ENCODE measurements at regions not wholly inside any gene's neighbourhood (a gene's known extent, or its start where the extent isn't known, plus 50 kb on each side); places are given as distances from the start of the nearest gene placed in this dataset.

DNA sequence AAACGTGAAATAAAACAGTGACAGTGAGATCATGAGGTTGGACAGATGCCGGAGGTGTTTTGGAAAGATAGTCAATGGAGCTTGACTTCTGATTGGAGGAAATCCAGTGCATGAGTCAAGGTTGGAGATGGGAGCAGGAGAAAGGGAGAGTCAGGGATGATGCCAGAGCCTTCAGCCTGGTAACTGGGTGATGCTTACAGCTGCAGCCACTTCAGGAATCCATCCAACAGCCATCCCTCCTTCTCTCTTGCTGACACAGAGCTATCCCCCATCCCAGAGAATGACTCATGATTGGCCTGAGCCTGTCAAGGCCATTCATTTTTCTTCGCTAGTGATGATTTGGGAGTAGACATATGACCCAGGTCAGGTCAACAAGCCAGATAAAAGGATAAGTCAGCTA, 112.8 kb downstream of the SAMD5 start:
- DNase-seq (ENCODE audit: low read depth): no peak

DNA sequence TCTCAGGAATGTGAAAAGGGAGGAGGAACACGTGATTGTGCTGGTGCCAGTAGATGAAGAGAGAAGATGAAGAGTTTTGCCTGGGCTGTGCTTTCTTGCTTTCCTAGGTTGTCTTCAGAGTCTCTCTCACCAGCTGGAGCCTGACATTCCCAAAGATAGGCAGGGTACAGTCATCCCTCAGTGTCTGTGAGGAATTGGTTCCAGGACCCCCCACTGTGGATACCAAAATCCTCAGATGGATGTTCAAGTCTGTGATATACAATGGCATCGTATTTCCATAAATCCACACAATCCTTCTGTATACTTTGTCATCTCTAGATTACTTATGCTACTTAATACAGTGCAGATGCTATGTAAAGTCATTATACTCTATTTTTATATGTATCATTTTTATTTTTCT, 113.5 kb downstream of the SAMD5 start:
- no peak for DNase-seq (ENCODE audit: low read depth)

DNA sequence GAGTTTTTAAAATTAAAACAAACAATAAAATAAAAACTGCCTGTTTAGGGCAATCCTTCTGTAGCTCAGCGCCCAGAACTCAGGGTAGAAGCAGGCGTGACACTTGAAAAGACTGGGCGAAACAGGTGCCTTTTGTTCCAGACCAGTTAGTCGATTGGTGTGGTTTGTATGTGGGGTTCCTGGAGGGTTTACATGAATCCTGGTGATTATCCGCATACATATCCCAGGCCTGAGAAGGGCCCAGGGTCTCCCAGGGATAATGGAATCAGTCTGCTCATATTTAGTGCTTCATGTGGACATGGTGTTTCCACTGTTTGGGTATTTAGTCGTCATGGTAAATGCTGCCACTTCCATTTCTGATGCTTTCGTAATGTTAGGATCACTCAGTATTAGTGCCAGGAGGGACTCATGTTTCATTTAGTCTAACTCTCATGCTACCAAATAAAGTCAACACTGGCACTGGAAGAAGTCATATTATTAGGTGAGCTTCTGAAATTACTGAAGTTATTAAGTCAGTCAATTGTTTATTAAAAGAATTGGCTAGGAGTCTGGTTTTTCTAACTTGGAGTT, 116.5 kb downstream of the SAMD5 start:
- DNase-seq (ENCODE audit: low read depth): no peak

DNA sequence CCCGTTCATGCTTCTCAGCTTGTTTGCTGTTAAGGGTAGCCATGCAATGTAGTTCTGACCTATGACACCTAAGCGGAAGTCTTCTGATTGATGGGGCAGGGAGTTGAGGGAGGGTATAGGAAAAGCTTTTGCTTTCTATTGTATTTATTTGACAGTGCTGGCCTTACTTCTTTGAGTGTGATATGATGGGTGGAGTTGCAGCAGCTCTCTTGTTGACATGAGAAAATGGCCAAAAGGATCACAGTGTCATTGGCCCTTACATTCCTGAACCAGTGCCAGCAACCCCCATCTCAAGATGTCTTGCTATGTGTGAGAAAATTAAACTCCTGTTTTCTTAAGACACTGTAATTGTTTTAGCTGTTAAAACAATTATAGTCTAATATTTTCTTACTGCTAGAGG, 117.5 kb downstream of the SAMD5 start:
- no peak for DNase-seq (ENCODE audit: low read depth)

DNA sequence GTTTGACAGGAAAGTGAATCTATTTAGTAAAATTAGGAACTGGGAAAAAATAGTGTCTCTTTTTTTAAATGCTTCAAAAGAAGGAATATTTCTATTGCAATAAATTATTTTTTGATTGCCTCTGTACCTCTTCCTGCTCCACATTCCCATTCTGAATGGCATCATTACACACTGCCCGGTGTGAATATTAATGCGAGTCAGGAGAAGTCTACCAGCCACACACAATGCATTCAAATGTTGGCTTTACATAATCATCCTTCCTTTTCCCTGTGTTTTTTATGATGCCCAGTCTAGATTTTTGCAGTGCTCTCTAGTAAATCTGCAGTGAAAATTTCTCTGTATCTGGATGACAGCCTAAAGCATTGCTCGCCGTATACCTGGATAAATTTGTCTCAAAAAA, 118.9 kb downstream of the SAMD5 start:
- no peak for DNase-seq (ENCODE audit: low read depth)

DNA sequence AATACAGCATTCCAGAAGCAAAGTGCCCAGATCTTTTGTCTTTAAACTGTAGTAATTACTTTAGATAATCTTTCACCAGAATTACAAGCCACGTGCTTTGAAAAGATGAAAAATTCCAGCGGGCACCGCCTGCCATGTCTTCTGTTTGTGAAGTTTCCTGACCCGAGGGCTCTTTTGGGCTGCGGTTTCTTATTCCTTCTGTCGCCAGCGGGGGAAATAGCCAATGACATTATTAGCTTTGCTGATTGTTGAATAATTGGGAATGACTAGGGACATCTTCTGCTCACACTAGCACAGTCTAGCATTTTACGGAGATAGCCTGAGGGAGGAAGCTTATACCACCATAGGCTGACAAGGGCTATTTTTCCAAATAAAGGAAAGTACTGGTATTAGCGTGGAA, 124.7 kb downstream of the SAMD5 start:
- DNase-seq (ENCODE audit: low read depth): no peak

DNA sequence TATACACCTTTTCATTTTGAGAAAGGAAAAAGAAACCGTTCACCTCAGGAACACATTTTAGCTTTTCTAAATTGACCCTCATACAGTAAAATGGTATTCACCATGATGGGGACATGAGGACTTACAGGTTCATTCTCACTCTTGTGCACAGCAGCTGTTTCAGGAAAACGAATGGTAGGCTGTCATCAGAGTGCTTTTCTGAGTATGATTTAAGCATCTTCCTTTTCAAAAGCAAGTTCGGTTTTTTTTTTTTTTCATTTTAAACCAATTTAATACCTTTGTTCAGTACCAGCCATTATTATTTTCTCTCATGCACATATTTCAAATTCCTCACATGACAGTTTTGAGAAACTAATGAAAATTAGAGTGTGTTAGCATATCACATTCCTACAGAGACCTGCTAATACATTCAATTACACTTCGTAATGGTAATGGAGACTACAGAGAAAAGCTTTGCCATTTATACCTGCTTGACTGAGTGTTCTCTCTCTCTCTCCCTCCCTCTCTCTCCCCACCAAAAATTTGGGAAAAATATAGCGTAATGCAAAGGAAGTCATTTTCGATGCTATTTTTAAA, 129.2 kb downstream of the SAMD5 start:
- no peak for DNase-seq (ENCODE audit: low read depth)

DNA sequence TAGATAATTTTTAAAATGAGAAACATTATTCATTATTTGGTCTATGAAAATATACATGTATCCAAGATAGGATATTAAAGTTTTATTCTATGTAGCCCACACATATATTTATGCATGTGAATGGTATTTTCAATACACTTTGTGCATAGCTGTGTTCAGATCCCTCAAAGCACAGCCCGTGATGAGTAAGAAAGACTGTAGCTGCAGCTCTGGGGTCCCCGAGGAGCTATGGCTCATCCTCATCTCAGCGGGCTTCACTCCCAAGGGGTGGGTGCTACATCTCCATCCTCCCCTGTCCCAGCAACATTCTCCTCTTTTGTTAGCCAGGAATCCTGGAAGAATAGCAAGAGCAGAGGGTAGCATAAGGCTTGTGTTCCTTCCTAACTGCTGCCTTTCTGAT, 130.8 kb downstream of the SAMD5 start:
- DNase-seq (ENCODE audit: low read depth): no peak

DNA sequence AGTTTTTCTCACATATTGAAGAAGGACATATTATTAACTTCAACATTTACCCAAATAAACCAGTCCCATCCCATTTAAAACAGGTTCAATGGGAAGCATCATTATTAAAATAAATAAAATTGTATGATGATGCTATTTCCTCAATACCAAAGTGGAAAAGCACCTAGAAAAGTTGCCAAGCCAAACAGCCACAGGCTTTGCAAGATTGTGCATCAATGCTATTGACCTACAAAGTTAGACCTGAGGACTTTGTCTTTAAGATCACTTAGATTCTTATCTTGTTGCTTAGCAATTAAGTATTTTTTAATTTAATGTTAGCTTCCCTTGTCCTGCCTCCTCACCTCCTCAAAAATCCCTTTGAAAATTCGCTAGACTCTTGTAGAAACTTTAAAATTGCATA, 132.1 kb downstream of the SAMD5 start:
- DNase-seq (ENCODE audit: low read depth): no peak

DNA sequence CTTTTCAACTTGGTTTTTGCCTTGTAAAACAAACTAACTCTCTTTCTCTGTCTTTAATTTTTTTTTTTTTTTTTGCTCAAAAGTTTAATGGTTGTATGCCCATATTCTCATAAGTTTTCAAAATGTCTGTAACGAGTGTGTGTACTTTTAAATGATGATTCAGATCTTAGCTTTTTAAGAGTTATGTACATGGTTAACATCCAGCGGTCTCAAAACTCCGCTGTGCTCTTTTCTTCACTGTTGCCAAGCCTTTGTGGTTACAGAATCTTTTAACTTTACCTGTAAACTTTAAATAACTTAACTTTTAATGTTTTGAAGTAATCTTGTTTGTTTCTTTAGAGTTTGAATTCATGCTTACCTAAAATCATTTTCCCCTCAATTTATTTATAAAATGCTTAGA, 133.0 kb downstream of the SAMD5 start:
- no peak for DNase-seq (ENCODE audit: low read depth)

DNA sequence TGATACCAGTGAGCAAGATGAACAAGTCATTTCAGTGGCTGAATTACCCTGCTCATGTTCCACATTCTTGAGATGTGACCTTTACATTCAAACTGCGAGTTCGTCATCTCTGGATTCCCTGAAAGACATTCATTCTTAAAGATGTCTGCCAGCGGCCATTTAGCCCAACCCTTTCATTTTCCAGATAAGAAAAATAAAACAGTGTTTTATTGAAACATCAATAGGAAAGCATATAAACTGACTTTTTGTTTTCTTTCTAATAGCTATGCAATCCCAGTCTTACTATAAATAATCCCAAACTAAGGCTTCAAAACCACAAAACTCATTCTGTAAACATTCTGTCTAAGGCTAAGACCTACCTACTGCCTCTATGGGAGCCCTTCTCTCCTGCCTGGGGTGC, 134.0 kb downstream of the SAMD5 start:
- no peak for DNase-seq (ENCODE audit: low read depth)

DNA sequence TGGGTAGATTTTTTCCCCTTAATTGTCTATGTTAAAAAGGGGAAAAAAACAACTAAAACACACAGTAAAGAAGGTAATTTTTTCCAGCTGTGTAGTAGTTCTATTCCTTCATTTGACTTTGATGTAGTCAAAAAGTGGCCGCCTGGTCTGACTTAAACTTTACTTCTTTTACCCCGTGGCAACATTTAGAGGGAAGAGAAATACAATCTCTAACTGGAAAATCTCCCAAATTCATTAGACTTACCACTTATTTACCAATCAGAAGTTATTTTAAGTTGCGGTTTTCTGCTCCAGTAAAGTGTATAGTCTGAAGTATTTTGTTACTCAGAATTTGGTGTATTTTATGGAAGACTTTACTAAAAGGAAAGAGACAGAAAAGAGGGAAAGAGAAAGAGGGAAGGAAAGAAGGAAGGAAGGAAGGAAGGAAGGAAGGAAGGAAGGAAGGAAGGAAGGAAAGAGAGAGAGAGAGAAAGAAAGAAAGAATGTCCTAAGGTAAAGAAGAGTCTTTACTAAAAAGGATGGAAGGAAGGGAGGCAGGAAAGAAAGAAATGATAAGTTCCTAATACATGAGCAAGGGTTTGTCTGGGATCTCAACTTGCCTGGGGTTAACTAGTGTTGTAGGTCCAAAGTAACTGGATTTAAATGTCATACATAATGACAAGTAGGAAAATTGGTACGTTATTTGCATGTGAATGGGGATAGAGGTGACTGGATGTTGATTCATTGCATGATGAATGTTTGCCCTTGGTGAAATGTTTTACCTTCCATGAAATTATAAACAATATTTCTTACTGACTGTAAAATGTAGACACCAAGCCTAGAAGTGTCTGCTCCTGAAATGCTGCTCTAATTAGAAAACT, 135.1 kb downstream of the SAMD5 start:
- DNase-seq (ENCODE audit: low read depth): no peak

DNA sequence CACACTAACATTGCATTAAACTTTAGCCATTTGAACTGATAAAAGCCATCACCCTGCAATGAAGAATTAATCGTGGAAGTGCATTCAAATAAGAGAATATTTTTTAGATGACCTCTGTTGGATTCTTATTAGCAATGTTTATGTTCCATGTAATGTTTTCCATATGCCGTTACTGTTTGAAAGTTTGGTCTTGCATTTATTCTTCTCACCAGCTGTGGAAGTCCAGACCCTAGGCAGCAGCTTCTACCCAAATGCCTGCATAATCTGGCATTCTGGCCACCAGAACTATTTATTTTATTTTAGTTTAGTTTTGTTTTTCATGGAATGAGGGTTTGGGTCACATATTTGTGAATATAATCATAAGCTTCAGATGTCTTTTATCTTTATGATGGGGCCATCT, 140.4 kb downstream of the SAMD5 start:
- no peak for DNase-seq (ENCODE audit: low read depth)

DNA sequence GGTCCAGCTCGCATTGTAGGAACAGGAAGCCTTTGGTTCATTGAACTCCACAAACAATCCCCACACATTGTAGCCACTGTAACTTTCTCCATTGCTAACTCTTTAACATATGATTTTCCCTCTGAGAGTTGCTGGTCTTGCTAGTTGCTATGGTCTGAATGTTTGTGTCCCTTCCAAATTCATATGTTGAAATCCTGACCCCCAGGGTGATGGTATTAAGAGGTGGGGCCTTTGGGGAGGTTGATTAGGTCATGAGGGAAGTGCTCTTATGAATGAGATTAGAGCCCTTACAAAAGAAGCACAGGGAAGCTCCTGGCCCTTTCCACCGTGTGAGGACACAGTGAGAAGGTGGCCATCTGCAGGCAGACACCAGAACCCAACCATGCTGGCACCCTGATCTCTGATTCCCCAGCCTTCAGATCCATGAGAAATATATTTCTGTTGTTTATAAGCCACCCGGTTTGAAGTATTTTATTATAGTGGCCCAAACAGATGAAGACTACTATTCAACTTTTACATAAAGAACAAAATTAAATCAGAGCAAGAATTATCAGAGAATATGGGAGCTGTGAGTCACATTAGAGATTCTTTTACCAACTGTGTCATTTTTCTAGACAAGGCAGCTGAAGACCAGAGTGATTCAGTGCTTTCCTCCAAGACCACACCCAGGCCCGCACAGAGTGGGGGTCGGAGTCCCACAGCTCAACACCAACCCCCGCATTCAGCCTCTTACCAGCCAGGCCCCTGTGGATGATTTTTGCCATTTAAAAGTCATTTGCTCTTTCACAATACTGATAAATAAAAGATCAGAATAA, 143.0 kb downstream of the SAMD5 start:
- no peak for DNase-seq (ENCODE audit: low read depth)

DNA sequence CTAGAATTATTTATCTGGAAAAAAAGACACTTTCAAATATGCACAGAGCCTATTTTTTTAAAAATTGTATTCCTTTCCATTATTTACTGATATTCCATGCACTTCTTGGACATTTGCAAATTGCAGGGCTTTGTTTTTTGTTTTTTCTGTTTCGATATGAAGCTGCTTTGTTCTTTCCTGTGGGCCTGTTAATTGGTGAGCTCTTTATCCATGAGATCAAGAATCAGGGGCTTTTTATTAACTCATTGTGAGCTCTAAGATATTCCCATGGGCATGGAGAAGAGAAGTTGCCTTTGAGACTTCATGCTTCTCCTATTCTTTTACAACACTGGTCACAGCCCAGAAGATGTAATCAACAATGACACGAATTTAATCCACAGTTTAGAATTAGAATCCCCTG, 145.1 kb downstream of the SAMD5 start:
- no peak for DNase-seq (ENCODE audit: low read depth)

DNA sequence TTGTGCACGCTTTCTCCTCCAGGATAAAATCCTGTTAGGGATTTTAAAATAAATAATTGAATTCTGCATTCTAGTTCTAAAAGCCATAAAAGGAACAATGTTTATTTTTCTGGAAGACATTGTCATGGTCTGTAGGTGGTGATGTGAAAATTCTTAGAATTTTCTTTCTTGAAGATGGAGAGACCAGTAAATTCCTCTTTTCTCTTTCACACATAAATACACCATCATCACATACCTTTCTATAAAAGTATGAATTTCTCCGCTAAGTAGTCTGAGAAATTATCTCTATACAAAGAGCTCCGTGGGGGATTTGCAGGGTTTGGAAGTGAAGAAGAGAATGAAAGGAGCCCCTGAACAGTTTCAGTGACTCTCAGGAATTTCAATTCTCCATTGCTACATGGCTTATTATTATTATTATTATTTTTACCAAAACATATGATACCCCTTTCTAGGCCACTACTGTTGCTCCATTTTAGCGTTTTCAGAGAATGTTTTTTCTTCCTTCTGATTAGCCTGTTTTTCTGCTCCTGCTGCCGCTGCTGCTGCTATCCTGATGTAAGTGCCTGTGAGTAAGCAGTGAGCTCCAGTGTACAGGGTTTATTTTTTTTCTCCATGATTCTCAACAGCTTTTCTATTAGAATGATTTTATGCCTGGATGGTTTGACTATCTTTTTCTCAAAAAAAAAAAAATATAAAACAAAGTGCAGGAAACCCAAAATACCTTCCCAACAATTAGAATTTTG, 145.8 kb downstream of the SAMD5 start:
- DNase-seq (ENCODE audit: low read depth): no peak

DNA sequence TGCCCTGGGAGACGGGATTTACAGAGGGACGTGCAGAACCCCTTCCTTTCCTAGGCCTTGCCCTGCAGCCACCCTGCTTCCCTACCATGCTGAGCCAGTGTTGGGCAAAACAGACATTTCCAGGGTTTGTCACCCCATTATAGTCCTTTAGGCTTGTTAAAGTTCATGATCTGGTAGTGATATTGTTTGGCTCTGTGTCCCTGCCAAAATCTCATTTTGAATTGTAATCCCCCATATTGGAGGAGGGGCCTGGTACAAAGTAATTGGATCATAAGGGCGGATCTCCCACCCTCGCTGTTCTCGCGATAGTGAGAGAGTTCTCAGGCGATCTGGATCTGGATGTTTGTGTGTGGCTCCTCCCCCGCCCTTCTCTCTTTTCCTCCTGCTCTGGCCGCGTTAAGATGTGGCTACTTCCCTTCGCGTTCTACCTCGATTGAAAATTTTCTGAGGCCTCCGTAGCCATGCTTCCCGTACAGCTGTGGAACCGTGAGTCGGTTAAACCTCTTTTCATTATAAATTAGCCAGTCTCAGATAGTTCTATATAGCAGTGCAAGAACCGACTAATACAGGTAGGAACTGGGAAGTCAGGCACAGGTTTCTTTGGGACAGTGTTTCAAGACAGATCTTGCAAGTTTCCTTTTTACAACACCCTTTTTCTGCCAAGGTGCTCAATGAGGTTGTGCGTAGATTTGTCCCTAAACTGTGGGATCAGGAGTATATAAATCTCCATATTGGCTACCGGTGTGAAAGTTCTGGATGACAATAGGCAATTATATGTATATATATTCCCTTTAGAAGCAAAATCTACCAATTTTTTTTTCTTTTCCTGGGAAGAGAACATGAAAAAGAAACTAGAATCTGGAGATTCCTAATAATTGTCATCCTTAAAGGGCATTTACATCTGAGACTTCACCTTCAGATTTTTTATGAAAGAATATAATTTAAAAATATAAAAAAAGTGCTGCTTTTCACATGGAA, 152.1 kb downstream of the SAMD5 start:
- no peak for DNase-seq (ENCODE audit: low read depth)

DNA sequence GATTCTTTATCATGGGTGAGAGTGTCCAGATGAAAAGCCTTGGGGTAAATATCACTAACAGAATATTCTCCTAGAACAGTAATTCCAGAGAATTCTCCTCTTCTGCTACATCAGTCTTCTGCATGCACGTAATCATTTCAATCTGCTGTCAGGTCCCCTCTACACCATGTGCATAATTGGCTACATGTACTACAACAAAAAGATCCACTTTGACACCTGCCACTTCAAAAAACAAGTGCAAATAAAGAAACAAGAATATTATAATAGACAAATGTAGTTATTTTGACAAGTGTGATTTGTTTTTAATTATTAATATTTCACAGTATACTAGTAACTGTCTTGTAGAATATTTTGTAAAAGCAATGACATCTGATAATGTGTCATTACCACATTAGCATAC, 154.2 kb downstream of the SAMD5 start:
- no peak for DNase-seq (ENCODE audit: low read depth)

DNA sequence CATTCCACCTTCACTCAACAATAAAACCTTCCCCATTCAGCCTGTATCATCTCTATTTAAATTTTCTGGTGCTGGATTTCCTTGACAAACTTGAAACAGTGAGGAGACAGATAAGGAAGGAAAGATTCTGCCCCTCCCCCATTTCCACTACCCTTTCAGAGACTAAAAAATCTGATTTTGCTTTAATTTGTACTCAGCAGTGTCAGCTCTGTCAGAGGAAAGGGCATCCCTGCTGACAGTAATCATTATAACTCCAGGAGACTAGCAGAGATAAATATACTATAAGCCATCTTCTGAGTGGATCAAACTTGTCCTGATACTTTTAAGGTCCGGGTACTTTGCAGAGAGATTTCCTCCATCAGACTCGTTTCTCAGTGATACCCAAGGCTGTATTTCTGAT, 155.6 kb downstream of the SAMD5 start:
- DNase-seq (ENCODE audit: low read depth): no peak

DNA sequence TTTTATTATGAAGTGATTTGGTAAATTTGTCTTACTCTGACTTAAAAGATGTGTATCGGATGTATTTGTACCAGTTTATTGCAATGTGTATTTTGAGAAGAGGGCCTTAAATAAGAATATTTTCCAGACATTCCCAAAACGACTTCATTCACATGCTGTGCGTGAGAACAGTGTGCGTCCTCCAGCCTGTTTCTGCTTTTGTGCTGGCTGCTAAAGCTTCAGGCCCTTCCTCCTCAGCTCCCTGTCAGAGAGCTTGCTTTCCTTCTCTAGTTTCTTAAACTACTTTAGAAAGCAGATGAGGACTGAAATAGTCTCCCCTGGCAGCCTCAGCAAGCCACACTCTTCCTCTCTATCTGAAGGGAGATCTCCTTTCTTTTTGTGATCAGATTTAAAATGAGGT, 157.8 kb downstream of the SAMD5 start:
- no peak for DNase-seq (ENCODE audit: low read depth)

DNA sequence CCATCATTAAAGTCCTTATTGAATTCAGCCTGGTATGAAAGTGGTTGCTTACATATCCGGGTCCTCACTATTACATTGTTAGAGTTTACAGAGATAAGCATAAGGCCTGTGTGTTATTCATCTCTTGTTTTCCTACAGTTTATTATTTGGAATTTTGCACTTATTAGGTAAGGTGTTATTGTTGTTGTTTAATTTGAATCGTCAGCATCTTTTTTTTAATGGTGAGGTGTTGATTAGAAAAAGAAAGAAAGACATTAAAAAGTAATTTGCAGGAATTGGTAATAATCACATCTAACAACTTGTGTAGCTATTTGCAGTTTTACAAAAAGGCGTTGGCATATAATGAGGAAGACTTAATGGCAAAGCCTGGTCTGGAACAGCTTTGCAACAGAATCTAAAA, 158.6 kb downstream of the SAMD5 start:
- DNase-seq (ENCODE audit: low read depth): no peak

Data from T-helper 22 cell (primary cell).